Esophagus squamous epithelium (tissue), 4 donors: ENCODE measurements at regions not wholly inside any gene's neighbourhood (a gene's known extent, or its start where the extent isn't known, plus 50 kb on each side); places are given as distances from the start of the nearest gene placed in this dataset.

Source experiments
- POLR2A ChIP-seq, 4 donors: fragments of 450-650 bp; IDR thresholded peaks; one replicate each; pipeline ENCODE4 v1.6.1; 2017; ENCODE audit warnings: antibody characterized with exemption in 4 of 4, mild to moderate bottlenecking in 4 of 4, moderate library complexity in 3 of 4
- TF ChIP-seq, protein P1 (sequence below), 6 experiments: fragments of 450-650 bp in 4 of 6; fragments of 200-600 bp in 2 of 6; sonication (generic) in 2 of 6; IDR thresholded peaks; one replicate each; pipeline ENCODE4 v1.5.1; 2016 to 2019; ENCODE audit warnings: antibody characterized with exemption in 6 of 6, mild to moderate bottlenecking in 4 of 6, moderate library complexity in 4 of 6

DNA sequence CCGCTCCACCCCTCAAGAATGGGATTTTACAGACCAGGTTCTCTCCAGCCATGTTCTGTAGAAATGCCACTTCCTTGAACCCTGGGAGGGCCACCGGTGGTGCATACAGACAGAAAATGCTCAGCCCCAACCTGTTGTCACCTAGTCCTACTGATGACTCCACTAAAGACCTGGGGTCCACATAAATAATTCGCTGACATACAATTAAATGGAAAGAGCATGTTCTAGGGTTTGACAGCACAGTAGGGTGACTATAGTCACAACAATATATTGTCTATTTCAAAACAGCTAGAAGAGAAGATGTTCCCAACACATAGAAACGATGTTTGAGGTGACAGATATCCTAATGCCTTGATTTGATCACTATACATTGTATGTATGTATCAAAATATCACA is 155.6 kb upstream of the NEBL start:
- TF ChIP-seq, protein P1, sequence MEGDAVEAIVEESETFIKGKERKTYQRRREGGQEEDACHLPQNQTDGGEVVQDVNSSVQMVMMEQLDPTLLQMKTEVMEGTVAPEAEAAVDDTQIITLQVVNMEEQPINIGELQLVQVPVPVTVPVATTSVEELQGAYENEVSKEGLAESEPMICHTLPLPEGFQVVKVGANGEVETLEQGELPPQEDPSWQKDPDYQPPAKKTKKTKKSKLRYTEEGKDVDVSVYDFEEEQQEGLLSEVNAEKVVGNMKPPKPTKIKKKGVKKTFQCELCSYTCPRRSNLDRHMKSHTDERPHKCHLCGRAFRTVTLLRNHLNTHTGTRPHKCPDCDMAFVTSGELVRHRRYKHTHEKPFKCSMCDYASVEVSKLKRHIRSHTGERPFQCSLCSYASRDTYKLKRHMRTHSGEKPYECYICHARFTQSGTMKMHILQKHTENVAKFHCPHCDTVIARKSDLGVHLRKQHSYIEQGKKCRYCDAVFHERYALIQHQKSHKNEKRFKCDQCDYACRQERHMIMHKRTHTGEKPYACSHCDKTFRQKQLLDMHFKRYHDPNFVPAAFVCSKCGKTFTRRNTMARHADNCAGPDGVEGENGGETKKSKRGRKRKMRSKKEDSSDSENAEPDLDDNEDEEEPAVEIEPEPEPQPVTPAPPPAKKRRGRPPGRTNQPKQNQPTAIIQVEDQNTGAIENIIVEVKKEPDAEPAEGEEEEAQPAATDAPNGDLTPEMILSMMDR (IDR thresholded peaks at IDR 0.05) = no peak
- no peak for TF ChIP-seq POLR2A (IDR thresholded peaks at IDR 0.05)
